Endometrial microvascular endothelial cells (primary cell): ENCODE measurements at regions not wholly inside any gene's neighbourhood (a gene's known extent, or its start where the extent isn't known, plus 50 kb on each side); places are given as distances from the start of the nearest gene placed in this dataset.

ENCODE experiments used
- in situ Hi-C: cut with HindIII; loops from 2 replicates; pipeline ENCODE4 v1.10.0; 2017; ENCODE audit warnings: low sequenced_read_pairs, low pct_unique_long_range_greater_than_20kb; ENCODE audit errors: inconsistent ontology term

DNA sequence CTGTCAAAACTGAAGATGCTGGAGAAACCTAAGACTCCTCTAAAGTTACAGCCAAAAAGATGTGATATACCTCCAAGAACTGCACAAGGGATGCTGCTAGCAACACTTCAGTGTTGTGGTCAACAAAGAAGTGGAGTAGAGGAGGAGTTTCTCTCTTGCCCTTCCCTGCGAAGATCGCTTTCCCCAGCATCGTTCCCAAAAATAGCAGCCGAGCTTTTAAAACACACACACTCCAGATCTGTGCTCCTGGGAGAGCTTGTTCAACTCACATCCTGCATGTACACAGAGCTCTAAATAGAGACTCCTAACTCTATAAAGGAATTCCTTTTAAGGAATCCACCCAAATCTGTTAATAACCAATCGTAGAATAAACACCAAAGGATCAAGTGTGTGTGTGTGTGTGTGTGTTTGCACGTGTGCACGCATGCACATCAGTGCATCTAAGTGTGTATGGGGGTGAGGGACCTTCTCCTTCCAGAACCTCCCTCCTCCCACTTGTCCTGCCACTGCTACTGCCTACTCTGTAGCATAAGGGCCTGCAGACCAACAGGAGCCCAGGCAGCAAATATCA lies 58.5 kb downstream of the PSMG1 start:
- in situ Hi-C loops = loop anchor here (25.0 kb wide), 1 partner anchor 312 kb away; the partner anchor contains the start of gene ETS2

DNA sequence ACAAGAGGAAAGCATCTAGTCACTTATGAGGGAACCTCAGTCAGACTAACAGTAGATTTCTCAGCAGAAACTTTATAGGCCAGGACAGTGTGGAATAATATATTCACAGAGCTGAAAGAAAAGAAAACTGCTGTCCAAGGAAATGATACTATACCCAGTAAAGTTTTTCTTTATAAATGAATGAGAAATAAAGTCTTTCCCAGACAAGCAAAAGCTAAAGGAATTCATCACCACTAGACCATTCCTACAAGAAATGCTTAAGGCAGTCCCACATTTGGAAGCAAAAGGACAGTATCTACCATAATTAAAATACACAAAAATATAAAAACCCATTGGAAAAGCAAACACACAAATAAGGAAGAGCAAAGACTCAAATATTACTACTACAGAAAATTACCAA lies 59.9 kb downstream of the PSMG1 start:
- in situ Hi-C loops = loop anchor here (25.0 kb wide), 1 partner anchor 311 kb away; the partner anchor contains the start of gene ETS2

DNA sequence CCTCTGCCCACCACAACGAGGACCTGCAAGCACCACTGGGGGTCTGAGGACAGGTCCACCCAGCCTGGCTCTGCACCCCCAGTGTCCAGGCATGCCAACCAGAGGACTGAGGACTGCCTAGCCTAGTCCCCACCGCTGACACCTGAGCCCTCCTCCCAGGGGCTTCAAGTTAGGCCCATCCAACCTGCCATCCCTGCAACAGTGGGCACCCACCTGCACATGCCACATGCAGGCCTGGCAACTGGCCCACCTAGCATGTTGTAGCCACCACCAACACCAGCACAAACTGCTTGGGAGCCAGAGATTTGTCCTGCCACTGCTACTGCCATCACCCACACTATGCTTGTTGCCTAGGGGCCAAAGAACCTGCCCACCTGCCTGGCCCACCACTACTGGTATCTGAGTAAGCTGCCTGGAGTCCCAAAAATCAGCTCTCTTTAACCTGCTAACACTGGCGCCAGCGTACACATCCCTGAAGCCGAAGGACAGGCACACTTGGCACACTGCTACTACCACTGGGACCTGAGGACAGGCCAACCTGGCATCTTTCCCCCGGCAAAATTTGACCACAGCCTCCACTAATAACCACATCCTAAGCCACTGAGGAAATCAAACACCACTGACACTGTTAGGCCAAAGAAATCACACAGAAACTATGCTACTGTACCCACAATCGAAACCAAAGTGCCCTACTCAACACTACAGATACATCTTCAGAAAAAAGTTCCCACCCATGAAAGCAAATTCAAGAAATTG lies 61.5 kb downstream of the PSMG1 start:
- in situ Hi-C loops = loop anchor here (25.0 kb wide), 1 partner anchor 309 kb away; the partner anchor contains the start of gene ETS2

DNA sequence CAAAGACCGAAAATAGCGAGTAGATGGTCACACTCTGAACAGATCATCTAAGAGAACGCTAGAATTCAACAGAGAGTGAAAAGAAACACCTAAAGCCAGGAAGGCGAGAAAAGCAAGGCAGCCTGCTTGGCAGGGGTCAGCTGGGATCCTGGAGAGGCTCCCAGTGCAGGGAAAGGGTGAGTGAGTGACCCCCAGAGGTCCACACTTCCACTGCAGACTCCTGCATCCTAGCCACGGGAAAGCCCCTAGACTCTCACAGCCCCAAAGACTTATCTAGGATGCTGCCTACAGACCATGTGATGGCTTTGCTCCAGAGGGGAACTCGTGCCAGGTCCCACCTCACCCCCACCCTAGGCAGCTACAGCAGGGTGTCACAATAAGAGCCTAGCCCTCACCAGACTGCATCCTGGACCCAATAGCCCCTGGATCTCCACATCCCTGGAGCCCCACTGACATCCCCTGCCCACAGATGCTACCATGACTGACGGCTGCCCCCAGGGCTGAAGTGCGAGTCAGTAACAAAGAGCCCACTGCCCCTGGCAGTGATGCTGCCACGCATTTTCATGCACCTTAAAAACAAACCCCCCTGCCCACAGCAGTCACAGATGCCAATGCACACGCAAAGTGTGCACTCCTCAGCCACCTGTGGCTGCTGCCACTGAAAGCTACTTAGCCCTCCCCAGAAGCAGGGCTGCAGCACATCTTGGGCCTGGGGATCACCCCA lies 62.2 kb downstream of the PSMG1 start:
- in situ Hi-C loops = loop anchor here (25.0 kb wide), 1 partner anchor 309 kb away; the partner anchor contains the start of gene ETS2

DNA sequence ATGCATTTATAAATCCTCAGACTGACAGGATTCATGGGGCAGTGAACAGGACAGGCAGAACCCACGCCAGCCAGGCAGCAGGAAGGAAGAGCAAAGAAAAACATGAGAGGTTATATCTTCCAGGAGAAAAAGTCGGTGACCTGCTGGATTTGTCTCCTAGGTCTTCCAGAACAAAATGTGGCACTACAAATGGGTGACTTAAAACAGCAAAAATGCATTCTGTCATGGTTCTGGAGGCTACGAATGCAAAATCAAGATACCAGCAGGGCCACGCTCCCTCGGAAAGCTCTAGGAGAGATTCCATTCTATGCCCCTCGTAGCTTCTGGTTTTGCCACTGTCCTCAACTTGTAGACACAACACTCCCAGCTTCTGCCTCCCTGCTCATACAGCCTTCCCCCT lies 63.4 kb downstream of the PSMG1 start:
- in situ Hi-C loops = loop anchor here (25.0 kb wide), 1 partner anchor 308 kb away; the partner anchor contains the start of gene ETS2

DNA sequence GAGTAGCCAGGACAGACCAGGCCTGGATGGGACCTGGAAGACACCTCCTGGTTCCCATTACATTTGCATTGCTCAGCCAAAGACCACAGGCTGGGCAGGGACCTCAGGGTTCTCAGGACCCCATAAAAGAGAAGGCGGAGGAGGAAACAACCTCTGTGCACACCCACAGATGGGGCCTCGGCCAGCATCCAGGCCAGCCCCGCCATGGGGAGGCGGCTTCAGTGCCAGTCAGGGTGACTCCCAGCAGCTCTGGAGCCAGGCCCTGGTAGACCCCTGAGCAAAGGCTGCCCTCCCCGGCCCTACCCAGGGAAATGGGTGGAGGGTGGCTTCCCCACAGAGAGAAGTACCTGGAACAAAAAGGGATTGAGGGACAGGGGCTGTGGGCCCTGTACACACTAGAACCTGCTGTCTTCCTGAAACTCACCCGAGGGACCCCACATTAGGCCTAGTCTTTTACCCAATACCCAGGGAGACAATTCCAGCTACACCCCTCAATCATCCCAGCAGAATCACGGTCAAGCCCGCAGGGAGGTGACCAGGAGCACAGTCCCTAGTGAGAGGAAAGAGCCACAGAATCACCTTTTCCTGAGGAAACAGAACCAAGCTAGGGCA lies 64.5 kb downstream of the PSMG1 start:
- in situ Hi-C loops = loop anchor here (25.0 kb wide), 1 partner anchor 306 kb away; the partner anchor contains the start of gene ETS2

DNA sequence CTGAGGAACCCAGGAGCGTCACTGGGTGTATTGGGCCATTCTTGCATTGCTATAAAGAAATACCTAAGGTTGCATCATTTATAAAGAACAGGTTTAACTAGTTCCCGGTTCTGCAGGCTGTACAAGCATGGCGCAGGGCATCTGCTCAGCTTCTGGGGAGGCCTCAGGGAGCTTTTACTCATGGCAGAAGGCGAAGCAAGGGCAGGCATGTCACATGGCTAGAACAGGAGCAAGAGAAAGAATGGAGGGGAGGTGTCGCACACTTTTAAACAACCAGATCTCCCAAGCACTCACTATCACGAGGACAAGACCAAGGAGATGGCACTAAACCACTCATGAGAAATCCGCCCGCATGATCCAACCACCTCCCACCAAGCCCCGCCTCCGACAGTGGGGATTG lies 65.2 kb downstream of the PSMG1 start:
- in situ Hi-C loops = loop anchor here (25.0 kb wide), 1 partner anchor 306 kb away; the partner anchor contains the start of gene ETS2

DNA sequence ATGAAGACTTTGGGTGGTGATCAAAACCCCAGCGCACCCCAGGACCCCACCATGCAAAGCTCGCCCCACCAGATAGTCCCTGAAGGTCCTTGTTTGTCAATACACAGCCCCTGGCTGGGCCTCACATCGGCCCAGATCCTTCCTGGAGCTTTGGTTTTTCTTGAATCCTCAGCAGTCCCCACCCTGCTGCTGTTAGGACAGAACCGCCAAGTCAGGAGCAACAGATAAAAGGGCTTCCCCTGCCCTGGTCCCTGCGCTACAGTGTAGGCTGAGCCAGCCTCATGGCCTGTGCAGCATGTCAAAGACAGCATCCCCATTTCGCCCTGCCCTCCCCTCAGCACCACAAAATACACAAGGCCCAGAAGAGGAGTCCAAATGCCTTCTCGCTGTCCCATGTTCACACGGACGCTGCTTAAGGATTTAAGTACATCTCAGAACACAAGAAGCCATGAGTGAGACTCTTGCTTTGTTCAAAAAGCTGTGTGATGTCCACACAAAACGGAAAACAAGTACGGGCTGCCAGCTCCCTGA lies 65.7 kb downstream of the PSMG1 start:
- in situ Hi-C loops = loop anchor here (25.0 kb wide), 1 partner anchor 305 kb away; the partner anchor contains the start of gene ETS2

DNA sequence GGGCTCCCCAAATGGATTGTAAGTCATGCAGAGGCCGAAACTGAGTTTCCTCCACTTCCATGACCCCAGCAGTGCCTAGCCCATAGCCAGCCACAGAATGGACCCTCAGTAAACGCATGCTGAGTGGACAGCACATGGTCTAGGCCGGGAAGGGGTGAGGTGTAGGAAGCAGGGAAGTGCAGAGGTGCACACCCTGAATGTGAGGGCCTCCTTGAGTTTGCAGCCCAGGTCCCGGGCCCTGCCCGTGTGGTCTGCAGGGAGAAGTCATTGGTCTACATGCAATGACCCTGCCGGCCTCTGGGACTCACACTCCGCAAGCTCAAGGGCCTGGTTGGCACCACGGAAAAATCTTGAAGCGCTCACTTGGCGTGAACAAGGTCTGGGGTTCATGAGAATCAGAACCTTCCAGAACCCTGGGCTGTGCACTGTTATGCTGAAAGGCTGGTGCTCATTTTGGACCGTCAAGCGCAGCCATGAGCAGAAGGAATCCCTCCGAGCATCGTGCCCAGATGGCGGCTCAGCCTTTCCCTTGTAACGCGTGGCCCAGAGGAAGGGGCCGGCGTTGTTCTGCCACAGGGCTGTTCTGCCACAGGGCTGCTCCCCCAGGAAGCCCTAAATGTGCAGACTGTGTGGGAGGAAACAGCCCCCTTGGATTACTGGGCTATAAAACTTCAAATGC lies 66.4 kb downstream of the PSMG1 start:
- in situ Hi-C loops = loop anchor here (25.0 kb wide), 1 partner anchor 305 kb away; the partner anchor contains the start of gene ETS2

DNA sequence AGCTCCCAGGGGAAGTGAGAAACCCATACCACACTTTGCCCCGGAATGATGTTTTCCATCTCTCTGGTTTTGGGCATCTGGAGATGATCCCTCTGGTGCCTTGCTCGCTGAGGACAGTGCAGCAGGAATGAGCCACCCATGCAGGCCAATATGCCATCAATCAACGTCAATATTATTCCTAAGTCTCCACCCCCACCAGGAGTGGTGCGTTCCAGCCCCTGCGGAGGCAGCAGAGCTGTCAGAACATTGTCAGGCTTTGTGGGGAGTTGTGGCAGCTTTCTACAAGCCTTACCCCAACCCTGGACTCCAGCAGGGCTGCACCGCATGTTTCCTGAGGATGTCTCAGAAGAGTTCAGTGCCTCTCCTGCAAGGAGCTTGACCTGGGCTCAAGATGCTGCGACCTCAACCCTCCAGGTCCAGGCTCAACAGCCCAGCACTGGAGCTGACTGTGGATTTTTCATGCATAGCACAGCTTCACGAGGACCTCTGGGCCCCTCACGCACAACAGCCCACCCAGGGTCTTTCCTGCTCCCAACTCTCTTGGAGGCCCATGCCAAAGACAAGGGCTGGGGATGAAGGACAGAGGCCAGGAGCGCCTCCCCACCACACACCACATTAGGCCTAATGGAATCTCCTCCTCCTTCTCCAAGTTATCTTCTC lies 67.5 kb downstream of the PSMG1 start:
- in situ Hi-C loops = loop anchor here (25.0 kb wide), 1 partner anchor 303 kb away; the partner anchor contains the start of gene ETS2

DNA sequence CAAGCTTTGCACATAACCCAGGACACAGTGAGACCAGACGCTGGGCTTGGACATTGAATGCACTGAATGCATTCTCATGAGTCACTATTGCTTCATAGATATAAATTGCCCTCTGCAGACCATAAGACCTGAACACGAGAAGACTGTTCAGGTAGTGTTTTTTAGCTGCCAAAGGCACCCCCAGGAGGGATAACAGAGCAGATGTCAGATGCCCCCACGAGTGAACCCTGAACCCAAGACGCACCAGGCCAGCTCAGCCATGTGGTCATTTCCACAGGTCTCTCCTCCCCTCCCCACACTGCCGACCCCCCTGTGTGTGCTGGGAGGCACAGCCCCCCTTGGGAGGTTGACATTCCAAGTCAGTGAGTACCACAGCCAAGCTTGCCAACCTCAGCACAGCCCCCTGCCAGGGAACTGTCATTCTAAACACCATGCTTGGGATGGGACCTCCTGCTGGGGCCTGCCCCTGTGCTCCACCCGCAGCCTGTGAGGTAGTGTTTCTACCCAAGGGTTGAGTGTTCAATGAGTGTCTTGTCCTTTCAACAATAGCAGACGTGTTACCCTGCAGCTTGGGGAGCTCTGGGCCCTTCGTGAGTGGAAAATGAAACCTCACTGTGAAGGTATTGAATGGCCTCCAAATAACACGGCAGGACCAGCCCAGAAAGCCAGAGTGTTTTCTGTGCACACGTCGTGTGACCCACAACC lies 68.2 kb downstream of the PSMG1 start:
- in situ Hi-C loops = loop anchor here (25.0 kb wide), 1 partner anchor 303 kb away; the partner anchor contains the start of gene ETS2

DNA sequence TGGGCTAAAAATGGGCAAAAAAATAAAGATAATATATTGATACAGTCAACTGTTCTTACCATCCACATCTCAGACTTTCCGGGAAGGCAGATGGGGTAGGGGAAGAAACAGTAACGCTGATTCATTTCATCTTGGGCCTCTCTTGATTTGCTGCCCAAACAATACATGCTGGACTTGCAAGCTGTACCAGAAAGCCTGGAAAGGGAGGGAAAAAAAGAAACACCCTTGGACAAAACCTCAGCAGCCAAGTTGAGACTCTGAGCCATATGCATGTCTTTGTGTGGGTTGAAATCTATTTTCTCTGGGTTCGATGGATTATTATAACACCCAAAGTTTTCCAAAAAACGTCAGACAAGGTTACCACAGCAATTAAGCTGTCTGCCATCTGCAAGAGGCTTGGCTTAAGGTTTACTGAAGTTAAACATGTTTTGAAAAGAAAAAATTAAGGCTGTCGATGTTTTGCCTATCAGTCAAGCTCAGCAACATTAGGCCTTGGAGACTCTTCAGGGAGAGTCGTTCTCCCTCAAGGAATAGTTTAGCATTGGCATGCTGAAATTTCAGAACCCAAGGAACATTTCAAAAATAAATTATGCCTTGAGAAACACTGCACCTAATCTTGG lies 71.2 kb downstream of the PSMG1 start:
- in situ Hi-C loops = loop anchor here (25.0 kb wide), 1 partner anchor 300 kb away; the partner anchor contains the start of gene ETS2

DNA sequence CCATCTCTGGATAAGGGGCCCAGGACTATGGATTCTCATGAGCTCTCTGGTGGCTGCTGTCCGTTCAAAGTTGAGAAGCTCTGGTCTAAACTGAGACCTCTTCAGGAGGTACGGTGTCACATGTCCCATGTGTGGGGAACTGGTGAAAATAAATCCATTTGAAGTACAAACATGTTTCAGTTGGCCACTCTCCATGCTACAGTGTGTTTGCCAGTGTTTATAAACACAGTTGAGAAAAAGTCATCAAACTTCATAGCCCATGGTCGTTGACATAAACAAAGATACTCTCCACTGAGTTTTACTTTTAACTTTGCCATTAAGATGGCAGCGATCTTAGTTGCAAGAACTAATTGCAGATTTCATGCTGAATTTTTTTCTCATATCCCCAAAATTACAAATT lies 72.8 kb downstream of the PSMG1 start:
- in situ Hi-C loops = loop anchor here (25.0 kb wide), 1 partner anchor 298 kb away; the partner anchor contains the start of gene ETS2

DNA sequence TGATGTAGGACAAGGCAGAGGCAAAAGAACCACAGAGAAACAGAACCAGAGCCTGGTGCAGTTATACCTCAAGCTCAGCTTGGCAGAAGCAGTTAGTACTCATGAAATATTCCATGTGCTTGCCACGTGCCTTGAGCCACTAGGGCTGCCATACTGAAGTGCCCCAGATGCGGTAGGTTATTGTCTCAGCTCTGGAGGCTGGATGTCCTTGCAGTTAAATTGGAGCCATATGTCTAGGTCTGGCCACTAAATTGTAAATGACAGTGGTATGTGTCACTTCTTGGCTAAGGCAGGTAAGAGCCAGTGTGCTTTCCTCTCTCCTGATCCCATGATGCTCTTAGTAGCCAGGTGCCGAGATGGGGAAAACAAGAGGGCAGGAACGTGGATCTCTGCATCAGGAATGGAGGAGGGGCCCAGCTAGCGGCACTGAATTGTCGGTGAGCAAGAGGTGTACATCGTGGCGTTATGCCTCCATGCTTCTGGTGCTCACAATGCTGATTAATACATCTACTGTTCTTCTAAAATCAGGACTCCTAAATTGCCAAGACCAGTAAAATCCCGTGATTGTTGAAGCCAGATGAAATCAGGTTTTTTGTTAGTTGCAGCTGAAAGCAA lies 73.5 kb downstream of the PSMG1 start:
- in situ Hi-C loops = loop anchor here (25.0 kb wide), 1 partner anchor 297 kb away; the partner anchor contains the start of gene ETS2

DNA sequence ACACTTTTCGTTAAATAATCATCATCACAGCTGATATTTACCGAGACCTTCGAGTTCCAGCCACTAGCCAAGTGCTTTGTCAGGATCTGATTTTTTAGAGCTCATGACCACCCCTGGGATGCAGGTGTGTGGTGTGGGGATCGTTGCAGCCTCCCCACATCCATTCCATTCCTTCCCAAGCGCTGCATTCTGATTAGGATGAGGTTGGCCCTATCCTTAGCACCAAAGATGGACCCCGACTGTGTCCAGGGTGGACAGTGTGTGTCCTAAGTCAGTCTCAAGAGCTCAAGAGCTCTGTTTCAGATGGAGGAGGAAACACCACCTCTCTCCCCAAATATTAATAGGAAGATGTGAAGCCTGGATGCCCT lies 74.1 kb downstream of the PSMG1 start:
- in situ Hi-C loops = loop anchor here (25.0 kb wide), 1 partner anchor 297 kb away; the partner anchor contains the start of gene ETS2
